Transverse colon (tissue), 3 donors: ENCODE measurements at regions not wholly inside any gene's neighbourhood (a gene's known extent, or its start where the extent isn't known, plus 50 kb on each side); places are given as distances from the start of the nearest gene placed in this dataset.

Source experiments
- EP300 ChIP-seq: sonication (generic); formaldehyde crosslinking; IDR thresholded peaks from one replicate; pipeline ENCODE4 v1.6.1; 2017; ENCODE audit warnings: antibody characterized with exemption, low read depth
- TF ChIP-seq, protein P1 (sequence below), 5 experiments: fragments of 200-600 bp in 3 of 5; fragments of 450-650 bp in 2 of 5; sonication (generic) in 3 of 5; IDR thresholded peaks; 1 replicate in 2 of 5; 2 replicates in 3 of 5; pipeline ENCODE4 v1.5.1; 2016 to 2017; ENCODE audit warnings: antibody characterized with exemption in 5 of 5, inconsistent platforms in 3 of 5, mild to moderate bottlenecking in 2 of 5, moderate library complexity in 1 of 5

DNA sequence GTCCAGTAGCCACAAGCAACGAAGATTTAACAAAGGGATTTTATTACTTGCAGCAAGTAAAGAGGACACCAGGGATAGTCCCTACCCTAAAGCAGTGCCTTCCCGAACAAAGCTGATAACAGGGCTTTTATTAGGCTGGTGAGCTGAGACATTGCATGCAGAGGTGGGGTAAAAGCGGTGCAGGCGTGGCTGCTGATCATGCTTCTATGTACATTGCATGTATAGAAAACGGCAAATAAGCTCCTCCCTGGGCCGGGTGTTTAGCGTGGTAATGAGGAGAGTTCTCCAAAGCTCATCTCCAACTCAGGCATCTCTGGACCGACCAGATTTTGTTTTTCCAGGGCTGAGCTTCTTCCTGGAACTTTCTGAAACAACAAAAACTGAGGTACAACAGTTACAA is 83.5 kb upstream of the CDH4 start:
- TF ChIP-seq EP300, result no peak
- TF ChIP-seq, protein P1, sequence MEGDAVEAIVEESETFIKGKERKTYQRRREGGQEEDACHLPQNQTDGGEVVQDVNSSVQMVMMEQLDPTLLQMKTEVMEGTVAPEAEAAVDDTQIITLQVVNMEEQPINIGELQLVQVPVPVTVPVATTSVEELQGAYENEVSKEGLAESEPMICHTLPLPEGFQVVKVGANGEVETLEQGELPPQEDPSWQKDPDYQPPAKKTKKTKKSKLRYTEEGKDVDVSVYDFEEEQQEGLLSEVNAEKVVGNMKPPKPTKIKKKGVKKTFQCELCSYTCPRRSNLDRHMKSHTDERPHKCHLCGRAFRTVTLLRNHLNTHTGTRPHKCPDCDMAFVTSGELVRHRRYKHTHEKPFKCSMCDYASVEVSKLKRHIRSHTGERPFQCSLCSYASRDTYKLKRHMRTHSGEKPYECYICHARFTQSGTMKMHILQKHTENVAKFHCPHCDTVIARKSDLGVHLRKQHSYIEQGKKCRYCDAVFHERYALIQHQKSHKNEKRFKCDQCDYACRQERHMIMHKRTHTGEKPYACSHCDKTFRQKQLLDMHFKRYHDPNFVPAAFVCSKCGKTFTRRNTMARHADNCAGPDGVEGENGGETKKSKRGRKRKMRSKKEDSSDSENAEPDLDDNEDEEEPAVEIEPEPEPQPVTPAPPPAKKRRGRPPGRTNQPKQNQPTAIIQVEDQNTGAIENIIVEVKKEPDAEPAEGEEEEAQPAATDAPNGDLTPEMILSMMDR (IDR thresholded peaks at IDR 0.05), result no peak
